Effector CD4-positive, alpha-beta T cell (primary cell): ENCODE measurements at regions not wholly inside any gene's neighbourhood (a gene's known extent, or its start where the extent isn't known, plus 50 kb on each side); places are given as distances from the start of the nearest gene placed in this dataset.
"Not testable (repeated sequence)": the region's sequence is repeated elsewhere in the genome, so short reads cannot be mapped to it uniquely, and the experiment has no call there.

Experiments
- DNase-seq: peaks from one replicate; pipeline ENCODE4 v3.0.0-alpha.2; 2020

- no peak for DNase-seq
These were observed 163.5 kb upstream of the GJE1 start for GRCh38 chr6:141969201-141969600.

DNA sequence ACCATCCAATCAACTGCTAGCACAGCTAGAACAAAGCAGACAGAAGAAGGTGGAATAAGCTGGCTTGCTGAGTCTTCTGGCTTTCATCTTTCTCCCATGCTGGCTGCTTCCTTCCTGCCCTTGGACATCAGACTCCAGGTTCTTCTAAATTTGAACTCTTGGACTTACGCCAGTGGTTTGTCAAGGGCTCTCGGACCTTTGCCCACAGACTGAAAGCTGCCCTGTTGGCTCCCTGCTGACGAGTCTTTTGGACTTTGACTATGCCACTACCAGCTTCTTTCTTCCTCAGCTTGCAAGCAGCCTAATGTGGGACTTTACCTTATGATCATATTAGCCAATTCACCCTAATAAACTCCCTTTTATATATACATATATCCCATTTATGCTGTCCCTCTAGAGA is 164.1 kb upstream of the GJE1 start:
- no peak for DNase-seq

DNA sequence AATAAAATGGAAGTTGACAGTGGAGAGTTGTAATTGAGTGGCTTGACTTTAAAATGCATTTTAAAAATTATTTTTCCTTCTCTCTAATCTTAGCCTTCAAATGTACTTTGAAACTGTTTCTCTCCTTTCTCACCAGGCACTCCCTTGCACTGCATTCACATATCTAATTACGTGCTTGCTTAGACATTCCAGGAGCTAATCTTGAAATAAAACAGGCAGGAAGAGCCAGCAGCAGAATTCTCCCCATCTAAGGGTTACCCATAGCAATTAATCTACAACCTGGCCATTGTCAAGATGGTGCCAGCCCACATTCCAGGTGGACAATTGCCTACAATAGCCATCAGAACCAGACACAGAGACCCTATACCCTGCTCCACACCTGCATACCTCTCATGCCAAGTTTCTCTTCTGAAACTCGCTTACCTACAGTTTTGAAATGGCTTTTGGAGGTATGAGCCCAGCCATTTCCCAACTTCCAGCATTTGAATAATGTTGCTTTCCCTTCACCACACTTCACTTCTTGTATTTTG is 167.6 kb upstream of the GJE1 start:
- no peak for DNase-seq

DNA sequence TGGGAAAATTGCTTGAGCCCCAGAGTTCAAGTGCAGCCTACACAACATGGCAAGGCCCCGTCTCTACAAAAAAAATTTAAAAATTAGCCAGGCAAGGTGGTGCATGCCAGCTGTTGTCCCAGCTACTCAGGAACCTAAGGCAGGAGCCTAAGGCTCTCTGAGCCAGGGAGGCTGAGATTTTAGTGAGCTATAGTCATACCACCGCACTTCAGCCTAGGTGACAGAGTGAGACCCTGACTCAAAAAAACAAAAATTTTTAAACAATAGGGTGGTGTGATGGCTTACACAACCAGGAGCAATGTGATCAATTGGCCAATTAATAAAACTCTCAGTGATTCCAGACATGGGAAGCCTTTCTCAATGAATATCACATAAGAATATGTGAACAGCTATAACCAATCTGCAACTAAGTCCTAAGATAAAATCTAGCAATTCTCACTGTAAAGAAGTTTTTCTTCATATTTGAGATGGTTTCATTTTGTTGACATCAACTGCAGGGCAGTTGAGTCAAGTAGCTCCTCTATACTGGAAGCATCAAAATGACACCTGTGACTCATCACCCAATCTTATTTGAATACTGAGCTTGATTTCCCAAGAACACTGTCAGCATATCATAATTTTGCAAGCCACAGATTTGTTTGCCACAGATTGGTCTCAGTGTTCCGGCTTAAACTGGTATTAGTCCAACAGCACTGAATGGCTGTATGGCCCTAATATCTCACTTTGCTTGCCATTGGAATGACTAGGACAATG is 169.0 kb upstream of the GJE1 start:
- DNase-seq, result no peak

GRCh38 chr6:141957271-141957670 is 175.5 kb upstream of the GJE1 start:
- DNase-seq, result no peak

GRCh38 chr6:141956868-141957267 is 175.9 kb upstream of the GJE1 start:
- no peak for DNase-seq

DNA sequence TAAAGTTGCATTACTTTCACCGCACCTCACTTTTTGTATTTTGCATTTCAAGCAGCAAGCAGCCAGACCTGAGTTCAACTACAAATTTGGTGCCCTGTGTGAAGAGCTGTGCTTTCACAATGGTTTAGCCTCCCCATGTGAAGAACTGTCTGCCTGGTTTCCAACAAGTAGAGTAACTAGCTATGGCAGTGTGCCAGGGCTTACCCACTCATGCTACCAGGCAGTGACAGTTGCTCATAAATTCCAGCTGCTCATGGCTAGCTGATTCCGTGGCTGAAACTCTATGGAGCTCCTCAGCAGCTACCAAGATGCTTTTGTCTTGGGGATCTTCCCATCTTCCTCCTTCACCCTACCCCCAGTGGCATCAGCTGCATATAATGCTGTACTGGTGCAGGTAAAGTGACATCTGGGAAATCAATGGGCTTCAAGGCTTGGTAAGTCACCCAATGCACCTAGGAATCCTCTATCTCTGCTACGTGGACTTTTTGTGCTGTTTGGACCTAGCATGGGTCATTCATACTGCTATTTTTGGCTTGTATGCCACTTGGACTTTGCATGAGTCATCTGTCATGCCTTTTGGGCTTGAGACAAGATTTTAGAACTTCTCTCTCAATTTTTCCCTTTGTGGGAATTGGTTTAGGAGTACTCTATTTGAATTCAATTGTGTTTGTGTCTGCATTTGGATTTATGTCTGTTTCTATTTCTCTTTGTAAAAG is 176.5 kb upstream of the GJE1 start:
- DNase-seq, result no peak

DNA sequence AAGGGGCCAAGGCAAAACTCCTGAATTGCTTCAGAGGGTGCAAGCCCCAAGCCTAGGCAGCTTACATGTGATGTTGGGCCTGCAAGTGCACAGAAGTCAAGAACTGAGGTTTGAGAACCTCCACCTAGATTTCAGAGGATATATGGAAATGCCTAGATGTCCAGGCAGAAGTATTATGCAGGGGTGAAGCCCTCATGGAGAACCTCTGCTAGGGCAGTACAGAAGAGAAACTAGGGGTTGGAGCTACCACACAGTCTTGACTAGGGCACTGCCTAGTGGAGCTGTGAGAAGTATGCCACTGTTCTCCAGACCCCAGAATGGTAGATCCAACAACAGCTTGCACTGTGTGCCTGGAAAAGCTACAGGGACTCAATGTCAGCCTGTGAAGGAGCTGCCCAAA is 179.7 kb upstream of the GJE1 start:
- DNase-seq, result no peak

DNA sequence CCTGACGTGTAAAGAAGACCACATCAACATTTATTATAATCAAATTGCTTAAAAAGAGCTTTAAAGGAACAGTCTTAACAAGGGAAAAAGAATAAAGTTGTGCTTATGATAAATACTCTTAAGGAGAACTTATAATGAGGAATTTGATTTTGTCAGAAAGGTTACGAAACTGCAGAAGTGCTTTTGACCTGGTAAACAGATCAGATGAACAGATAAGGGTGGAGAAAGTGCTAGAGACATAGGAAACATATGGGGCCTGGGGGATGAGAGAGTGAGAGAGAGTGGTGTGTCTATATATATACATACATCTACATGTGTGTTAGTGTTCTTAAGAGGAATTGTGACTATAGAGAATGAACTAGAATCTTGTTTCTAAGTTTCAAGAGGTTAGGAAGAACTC is 186.2 kb upstream of the GJE1 start:
- DNase-seq, result no peak

- no peak for DNase-seq
These were observed 194.1 kb upstream of the GJE1 start for GRCh38 chr6:141938664-141939063.

DNA sequence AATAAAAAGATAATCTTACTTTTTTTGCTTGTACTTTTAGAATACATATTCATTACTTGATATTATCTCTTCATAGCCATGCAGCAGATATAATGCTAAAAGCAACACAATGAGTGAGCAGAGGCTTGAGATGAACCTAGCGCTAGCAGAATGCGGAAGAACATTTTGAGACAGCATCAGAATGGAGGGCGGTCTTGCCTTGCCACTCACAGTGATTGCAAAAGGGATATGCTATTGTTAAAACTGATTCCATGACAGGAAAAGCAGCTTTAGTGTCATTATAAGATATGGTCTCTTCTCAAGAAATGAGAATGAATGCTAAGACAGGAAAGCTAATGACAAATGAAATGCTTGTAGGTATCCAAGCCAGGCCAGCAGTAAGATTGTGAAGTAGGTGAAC is 200.0 kb upstream of the GJE1 start:
- DNase-seq, result no peak

DNA sequence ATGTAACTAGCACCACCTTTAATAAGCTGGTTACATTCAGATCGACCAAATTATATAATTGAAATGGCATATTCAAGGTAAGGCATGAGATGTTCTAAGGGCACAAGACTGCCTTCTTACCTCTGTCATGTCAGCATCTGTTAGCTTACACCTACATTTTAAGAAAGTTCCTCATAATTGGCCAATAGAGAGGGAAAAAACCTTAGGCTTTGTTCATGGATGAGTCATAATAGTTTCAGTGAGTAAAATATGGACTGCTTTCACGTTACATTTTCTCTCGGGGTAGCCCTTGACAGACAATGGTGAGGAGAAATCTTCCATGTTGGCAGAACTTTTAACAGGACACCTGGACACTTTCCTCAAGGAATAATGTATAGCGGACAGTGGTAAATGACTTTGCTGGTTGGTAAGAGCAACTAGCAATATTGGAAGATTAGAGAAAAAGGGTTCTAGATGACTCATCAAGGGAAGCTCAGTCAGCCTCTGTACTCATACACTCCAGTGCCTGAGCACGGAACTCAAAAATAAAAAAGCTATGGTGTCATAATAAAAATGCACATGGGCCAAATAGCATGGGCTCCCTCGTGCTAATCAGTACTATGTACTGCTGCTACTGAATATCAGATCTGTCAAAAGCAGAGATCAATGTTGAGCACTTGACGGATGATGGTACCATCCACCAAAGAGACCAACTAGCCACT is 206.4 kb upstream of the GJE1 start:
- not testable (repeated sequence) for DNase-seq

GRCh38 chr6:141925001-141925400 is 207.7 kb upstream of the GJE1 start:
- no peak for DNase-seq

GRCh38 chr6:141922898-141923297 is 209.8 kb upstream of the GJE1 start:
- DNase-seq, result no peak

- DNase-seq, result not testable (repeated sequence)
These were observed 215.8 kb upstream of the GJE1 start for GRCh38 chr6:141916682-141917505.

GRCh38 chr6:141914646-141915045 is 218.1 kb upstream of the GJE1 start:
- no peak for DNase-seq

- DNase-seq, result no peak
These were observed 226.1 kb upstream of the GJE1 start for GRCh38 chr6:141906569-141907080.

GRCh38 chr6:141890661-141891060 is 242.1 kb upstream of the GJE1 start:
- no peak for DNase-seq

GRCh38 chr6:141884850-141885249 is 247.9 kb upstream of the GJE1 start:
- DNase-seq, result no peak

GRCh38 chr6:141878686-141879085 is 254.0 kb upstream of the GJE1 start:
- DNase-seq, result no peak

DNA sequence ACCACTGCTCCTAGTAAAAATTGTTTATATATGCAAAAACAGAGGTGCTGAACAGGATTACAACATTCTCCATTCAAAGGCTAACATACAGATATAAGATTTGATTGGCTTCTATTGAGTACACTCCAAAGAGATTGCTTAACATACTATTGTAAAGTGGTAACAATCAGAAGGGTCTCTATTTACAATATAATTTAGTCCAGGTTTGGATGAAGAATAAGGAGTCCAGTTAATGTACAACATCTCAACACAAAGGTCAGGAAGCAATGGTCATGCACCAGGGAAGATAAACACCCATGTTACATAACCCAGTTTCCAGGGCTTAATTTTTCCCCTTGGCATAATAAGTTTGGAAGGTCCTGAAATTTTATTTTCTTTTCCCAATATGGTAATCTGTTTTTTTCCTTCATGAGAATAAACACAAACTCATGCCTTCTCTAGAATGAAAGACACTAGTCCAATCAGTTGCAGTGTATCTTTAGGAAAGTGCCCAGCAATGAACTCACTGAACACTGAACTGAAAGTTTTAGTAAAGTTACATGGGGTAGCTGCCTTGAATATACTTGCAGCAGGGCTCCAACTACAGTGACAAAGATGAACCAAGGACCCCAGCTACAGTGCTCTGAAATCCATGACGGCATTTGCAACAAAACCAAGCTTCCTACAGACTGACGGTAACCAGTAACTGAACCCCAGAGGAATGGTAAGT is 255.3 kb upstream of the GJE1 start:
- no peak for DNase-seq
